IPS-NIHi7 (cell line): ENCODE measurements at regions not wholly inside any gene's neighbourhood (a gene's known extent, or its start where the extent isn't known, plus 50 kb on each side); places are given as distances from the start of the nearest gene placed in this dataset.

Source experiments
- DNase-seq: peaks from one replicate; pipeline ENCODE4 v3.0.0; 2012; ENCODE audit warnings: mixed read lengths; ENCODE audit errors: extremely low spot score

GRCh38 chr19:29263305-29264135 lies 50.6 kb upstream of the UQCRFS1 start:
- DNase-seq = peak; percentile 71

GRCh38 chr19:29264897-29265296 lies 51.9 kb upstream of the UQCRFS1 start:
- DNase-seq = no peak

- no peak for DNase-seq
These were observed 52.5 kb upstream of the UQCRFS1 start for GRCh38 chr19:29265436-29265835.

GRCh38 chr19:29266001-29266400 lies 53.0 kb upstream of the UQCRFS1 start:
- DNase-seq = no peak

- DNase-seq = no peak
These were observed 53.7 kb upstream of the UQCRFS1 start for GRCh38 chr19:29266603-29267002.

GRCh38 chr19:29267701-29268100 lies 54.8 kb upstream of the UQCRFS1 start:
- DNase-seq = no peak

- no peak for DNase-seq
These were observed 55.2 kb upstream of the UQCRFS1 start for GRCh38 chr19:29268103-29268502.

GRCh38 chr19:29268721-29269393 lies 55.9 kb upstream of the UQCRFS1 start:
- DNase-seq = no peak

GRCh38 chr19:29269641-29270040 lies 56.7 kb upstream of the UQCRFS1 start:
- DNase-seq = no peak

GRCh38 chr19:29271341-29271740 lies 58.4 kb upstream of the UQCRFS1 start:
- DNase-seq = no peak

GRCh38 chr19:29271911-29272310 lies 59.0 kb upstream of the UQCRFS1 start:
- DNase-seq = no peak

- DNase-seq = no peak
These were observed 60.2 kb upstream of the UQCRFS1 start for GRCh38 chr19:29273000-29273640.

GRCh38 chr19:29275266-29275665 lies 62.3 kb upstream of the UQCRFS1 start:
- no peak for DNase-seq

- DNase-seq = peak; percentile 80
These were observed 64.2 kb upstream of the UQCRFS1 start for GRCh38 chr19:29277102-29277501.

GRCh38 chr19:29278716-29279115 lies 65.8 kb upstream of the UQCRFS1 start:
- DNase-seq = no peak

GRCh38 chr19:29283366-29283765 lies 70.4 kb upstream of the UQCRFS1 start:
- no peak for DNase-seq

GRCh38 chr19:29285187-29285687 lies 72.3 kb upstream of the UQCRFS1 start:
- no peak for DNase-seq

- peak; percentile 73 for DNase-seq
These were observed 72.9 kb upstream of the UQCRFS1 start for GRCh38 chr19:29285878-29286277.

GRCh38 chr19:29287061-29287460 lies 74.1 kb upstream of the UQCRFS1 start:
- DNase-seq = no peak

- no peak for DNase-seq
These were observed 75.3 kb upstream of the UQCRFS1 start for GRCh38 chr19:29288256-29288655.

GRCh38 chr19:29289020-29289419 lies 76.1 kb upstream of the UQCRFS1 start:
- DNase-seq = no peak

GRCh38 chr19:29290853-29291252 lies 77.9 kb upstream of the UQCRFS1 start:
- DNase-seq = peak; percentile 28

GRCh38 chr19:29292153-29292552 lies 79.2 kb upstream of the UQCRFS1 start:
- DNase-seq = no peak
